ENCODE measurements at regions not wholly inside any gene's neighbourhood (a gene's known extent, or its start where the extent isn't known, plus 50 kb on each side); places are given as distances from the start of the nearest gene placed in this dataset.

DNA sequence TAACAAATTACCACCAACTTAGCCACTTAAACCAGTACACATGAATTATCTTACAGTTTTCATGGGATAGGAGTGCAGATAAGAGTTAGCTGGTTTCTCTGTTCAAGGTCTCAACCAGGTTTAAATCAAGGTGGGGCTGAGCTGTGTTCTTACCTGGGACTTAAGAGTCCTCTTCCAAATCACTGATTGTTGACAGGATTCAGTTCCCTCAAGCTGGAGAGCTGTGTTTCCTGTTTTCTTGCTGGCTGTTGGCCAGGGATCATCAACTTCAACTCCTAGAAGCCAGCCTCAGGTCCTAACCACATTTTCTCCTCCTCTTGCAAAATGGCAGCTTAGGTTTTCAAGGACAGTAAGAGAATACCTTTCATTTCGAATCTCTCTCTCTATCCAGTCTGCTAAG is 123.8 kb upstream of the CHRM3 start:
- no peak for DNase-seq

DNA sequence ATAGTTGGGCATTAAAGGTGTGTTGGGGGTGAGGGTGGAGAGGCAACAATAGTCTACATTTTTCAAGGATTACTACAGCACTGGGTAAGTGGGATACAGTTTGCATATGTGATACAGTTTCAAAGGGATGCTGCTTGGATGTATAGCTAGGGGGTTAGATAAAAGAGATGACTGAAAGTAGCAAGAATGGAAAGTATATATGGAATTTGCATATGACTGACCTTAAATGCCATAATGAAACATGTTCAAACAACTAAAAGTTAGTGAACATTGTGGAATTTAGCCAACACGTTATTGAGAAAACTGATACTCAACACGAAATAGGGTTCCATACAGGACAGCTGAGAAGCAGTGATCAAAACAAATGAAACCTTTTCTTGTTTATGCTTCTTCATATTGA is 124.8 kb upstream of the CHRM3 start:
- DNase-seq = no peak

DNA sequence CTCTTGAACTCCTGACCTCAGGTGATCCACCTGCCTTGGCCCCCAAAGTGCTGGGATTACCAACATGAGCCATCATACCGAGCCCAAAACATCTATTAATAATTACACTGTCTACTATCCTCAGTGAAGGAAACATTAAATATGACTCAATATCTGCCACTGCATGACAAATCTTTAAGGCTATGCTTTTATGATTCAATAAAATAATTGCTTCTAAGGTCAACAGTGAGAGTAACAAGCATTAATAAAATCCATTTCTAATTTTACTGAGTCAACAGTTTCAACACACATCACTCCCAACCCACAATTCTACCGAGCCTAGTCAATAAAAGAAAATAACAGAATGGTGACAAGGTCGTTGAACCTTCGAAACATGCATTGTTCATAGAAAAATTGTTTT is 125.5 kb upstream of the CHRM3 start:
- DNase-seq = no peak

DNA sequence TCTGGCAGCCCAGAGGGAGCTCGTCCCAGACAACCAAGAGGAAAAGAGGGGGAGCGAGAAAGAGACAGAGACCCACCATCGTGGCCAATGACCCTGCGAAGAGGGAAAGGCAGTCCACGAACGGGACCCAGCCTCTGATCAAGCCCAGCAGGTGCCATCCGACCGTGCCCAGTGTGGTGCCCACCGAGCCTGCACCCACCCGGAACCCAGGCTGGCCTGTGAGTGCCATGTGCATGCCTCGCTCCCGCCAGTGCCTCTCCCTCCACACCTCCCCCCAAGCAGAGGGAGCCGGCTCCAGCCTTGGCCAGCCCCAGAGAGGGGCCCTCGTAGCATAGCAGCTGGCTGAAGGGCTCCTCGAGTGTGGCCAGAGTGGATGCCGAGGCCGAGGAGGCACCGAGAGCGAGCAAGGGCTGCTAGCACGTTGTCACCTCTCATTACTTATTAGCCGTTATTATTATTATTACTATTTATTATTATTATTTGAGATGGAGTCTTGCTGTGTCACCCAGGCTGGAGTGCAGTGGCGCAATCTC is 130.7 kb upstream of the CHRM3 start:
- DNase-seq = no peak

DNA sequence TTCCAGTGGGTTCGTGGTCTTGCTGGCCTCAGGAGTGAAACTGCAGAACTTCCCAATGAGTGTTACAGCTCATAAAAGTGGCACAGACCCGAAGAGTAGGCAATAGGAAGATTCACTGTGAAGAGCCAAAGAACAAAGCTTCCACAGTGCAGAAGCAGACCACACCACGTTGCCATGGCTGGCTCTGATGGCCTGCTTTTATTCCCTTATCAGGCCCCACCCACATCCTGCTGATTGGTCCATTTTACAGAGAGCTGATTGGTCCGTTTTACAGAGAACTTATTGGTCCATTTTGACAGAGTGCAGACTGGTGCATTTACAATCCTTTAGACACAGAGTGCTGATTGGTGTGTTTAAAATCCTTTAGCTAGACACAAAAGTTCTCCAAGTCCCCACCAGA is 131.4 kb upstream of the CHRM3 start:
- DNase-seq = no peak

DNA sequence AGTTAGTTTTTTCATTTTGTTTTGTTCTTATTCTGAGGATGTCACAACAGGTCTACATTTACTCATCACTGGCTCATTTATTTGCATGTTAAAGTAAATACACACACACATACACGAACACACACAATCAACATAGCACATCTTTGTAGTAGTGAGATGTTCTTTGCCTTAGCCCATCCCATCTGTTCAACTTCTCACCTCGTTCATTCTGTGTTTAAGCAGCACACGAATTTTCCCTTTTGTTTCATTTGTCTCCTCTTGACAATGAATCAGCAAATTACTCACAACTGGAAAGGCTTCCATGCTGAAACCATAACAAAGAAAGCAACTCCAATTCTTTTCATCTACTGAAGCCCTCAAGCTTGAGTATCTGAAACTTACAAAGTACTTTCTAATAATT is 133.3 kb upstream of the CHRM3 start:
- no peak for DNase-seq

DNA sequence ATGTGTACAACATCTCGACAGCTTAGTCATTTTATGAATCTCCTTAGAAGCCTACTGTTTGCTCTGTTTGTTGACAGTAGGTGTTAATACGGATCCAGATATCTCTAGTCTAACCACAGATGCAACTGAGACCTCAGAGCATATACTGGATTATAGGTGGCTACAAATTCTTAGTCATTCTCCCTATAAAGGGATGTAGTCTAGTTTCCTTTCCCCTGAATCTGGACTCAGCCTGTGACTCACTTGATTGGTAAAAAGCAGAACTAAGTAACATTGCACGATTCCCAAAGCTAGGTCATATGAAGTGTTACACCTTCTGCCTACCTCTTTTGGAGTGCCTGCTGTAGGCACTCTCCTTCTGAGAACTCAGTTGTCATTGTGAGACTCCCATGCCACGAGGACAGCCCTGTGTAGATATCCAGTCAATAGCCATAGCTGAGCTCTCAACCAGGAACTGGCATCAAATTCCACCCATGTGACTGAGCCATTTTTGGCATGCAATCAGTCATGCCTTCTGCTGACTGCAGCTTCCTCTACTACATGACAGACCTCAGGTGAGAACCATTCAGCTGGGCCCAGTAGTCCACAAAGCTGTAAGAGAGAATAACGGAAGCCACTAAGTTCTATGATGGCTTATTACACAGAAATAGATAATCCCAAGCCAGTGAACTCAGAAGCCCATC is 135.9 kb upstream of the CHRM3 start:
- no peak for DNase-seq

DNA sequence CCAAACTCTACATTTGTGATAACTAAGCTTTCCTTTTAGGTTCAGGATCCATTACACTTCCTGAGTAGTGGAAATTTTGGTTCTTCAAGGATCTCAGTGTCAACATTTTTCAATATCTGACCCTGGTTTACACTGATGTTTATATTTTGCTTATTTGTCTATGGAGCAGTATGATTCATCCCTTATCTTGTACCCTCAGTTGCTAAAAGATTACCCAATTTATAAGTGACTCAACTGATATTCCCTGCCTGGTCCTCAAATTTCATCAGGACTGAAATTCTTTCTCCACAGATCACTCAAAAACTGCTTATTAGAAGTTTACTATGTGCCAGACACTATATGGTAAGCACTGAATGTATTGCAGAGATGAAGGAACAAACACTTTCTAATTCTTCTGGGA is 139.1 kb upstream of the CHRM3 start:
- no peak for DNase-seq

DNA sequence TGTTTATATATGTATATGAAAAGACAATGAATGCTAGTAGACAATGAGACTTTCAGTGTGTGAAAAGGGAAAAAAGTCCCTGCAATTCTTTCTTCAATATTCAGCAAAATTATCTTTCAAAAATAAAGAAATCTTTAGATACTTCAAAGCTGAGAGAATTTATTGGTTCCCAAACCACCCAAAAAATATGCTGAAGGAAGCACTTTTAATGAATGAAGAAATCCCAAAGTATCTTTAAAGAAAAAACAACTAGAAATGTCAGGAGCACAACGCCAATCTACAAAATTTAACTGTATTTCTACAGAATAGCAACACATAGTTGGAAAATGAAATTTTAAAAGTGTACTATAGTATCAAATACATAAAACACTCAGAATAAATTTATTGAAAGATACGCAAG is 142.3 kb upstream of the CHRM3 start:
- DNase-seq = no peak

DNA sequence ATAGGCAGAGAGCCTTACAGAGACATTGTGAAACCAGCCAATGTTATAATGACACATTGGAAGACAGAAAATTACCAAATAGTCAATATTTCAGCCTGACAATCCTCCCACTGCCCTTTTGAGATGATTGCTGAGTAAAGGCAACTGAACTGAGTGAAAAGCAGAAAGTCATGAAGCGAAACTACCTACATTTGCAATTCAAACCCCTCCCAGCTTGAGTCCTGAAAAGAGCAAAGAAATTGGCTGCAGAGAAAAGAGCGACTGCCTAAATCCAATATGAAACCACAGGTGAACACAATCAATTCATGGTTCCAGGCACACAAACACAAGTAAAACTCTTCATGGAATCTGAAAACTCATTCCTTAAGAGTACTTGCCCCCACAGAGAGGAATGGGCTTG is 143.4 kb upstream of the CHRM3 start:
- no peak for DNase-seq

DNA sequence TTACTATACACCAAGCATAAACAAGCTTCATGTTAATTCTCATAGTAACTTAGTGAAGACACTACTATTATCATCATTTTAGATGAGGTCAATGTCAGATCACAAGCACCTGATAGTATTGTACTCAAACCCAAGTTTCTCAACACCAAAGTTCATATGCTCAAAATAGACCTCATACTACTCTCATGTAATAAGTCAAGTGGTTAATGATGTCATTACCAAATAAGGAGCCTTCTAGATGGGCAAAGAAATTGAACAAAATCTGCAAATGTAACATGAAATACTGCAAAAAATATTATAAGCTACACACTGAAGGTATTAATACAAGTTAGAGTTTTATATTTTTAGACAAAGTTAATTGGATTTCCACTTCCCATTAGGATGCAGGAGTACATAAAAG is 144.0 kb upstream of the CHRM3 start:
- no peak for DNase-seq

DNA sequence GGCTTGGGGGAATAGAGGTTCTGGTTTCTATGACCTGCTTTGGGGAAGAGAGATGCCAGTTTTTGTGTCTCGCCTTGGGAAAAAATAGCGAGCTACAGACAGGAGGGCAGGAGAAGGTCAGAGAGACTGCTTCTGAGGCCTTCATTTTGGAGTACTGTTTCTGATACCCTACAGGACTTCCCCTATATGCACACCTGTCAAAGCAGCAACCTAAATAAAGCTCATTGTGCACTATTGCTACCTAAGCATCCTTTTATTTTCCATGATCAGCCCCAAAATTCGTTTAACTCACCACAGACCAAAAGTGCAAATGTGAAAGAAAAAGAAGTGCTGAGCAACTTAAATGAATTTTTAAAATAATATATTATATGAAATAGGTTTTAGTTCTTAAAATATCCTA is 145.6 kb upstream of the CHRM3 start:
- DNase-seq = no peak

DNA sequence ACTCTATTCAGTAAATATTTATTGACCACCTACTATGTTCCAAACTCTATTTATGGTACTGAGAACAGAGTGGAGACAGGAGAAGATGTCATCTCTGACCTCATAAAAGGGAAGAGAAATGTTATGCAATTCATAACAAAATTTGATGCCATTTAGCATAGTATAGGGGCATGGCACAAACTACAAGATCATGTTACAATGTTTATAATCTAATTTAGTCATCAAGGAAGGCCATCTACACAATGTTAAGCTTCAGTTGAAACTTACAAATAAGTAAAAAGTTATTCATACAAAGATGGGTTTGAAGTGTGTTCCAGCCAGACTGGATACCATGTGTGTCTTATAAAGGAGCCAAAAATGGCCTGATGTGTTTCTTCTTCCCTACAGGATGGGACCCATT is 146.8 kb upstream of the CHRM3 start:
- DNase-seq = no peak

DNA sequence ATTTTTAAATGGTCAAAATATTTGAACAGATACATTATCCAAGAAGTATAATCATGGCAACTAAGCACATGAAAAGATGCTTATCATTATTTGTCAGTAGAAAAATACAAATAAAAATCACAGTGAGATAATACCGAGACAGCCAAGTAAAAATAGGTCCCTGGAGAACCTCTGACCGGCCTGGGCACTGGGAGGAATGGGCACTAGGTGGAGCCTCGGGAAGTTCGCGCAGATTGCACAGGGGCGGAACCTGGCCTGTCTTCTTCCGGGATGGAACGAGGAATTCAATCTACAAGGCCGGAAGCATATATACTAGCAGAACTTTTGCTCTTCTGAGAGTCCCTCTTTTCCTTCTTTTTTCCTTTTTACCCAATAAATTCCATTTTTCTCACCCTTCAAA is 148.5 kb upstream of the CHRM3 start:
- DNase-seq = no peak

DNA sequence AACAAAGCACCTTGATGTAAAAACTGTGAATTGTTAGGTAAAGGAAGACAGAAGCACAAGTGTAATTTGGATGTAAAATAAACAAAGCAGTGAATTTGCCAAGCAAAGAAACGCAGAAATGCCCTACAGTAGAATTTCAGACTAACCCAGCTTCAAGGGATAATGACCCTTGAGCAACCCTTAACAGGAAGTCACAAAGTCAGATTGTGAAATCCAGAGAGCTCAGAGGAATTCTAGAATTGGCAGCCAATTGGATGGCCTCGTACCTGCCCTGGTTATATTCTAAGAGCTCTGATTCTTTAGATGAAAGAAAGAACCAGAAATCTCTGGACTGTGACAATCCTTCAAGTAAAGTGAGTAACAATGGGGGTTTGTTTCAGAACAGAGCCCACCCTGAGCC is 152.7 kb upstream of the CHRM3 start:
- DNase-seq = no peak

DNA sequence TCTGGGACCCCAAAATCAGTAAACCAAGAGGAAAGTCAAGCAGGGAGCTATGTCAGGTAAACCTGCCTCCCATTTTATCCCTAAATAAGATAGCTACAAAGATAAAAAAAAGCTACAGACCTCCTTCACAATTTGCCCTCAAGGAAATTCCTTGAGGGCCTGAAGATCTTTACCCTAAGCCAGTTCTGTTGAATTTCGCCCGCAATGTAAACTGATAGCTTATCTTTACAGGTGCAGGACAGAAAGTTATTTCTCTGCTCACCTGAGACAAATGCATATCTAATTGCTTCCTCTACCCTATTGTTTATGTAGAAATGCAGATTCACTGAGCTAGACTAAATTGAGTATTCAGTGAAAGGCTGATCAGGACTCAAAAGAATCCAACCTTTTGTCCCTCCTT is 153.4 kb upstream of the CHRM3 start:
- DNase-seq = no peak

DNA sequence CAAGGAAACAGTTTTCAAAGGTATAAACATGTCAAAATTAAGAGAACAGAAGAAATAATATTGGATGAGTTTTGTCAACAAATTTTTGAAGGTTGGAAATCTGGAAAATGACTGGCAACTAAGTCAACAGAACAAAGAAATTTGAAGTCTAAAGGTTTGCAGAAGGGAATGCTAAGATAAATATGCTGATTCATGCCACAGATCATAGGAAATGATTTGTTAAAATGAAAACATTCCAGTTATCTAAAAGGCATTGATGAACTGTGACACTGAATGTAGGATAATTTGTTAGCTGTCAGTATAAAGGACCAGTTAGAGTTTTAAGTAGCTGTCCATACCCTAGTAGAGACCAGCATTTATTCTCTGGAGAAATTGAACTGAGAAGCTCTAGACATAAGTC is 157.9 kb upstream of the CHRM3 start:
- no peak for DNase-seq

DNA sequence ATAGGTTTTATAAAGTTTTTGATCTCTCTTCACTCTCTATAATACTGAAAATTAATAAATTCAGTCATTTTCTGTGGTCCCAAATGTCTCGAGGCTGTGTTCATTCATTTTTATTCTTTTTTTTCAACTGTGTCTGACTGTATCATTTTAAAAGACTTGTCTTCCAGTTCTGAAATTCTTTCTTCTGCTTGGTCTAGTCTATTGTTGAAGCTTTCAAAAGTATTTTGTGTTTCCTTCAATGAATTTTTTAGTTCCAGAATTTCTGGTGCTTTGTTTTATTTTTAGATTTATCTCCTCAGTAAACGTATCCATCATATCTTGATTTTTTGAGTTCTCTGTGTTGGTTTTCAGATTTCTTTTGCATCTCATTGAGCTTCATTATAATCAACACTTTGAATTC is 161.0 kb upstream of the CHRM3 start:
- DNase-seq = no peak

DNA sequence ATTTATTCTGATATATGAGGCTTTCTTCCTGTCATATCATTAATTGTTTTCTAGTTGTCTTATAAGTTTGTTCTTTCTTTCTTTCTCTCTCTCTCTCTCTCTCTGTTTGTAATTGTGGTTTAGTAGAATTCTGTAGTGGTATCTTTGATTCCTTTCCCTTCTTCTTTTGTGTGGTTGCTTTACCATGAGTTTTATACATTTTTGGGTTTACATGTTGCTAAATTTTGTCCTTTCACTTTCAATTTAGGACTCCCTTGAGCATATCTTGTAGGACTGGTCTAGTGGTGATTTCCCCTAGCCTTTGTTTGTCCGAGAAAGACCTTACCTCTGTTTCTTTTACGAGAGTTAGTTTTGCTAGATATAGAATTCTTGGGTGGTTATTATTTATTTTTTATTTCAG is 162.3 kb upstream of the CHRM3 start:
- DNase-seq = no peak

DNA sequence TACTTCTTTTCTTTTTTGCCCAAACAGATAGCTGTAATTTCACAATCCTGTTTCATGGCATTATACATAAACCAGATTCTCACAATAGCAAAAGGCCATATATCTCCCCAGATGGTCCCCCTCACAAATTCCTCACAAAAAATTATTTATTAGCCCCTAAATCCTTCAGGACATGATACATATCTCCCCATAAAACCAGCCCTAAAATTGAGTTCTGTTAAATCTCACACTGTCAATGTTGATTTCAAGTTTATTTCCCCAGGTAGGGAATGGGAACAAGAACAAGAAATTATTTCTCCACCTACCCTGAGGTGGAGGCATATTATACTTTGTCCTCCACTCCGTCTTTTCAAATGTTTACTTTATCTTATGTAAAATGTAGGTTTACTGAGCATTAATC is 163.4 kb upstream of the CHRM3 start:
- no peak for DNase-seq

DNA sequence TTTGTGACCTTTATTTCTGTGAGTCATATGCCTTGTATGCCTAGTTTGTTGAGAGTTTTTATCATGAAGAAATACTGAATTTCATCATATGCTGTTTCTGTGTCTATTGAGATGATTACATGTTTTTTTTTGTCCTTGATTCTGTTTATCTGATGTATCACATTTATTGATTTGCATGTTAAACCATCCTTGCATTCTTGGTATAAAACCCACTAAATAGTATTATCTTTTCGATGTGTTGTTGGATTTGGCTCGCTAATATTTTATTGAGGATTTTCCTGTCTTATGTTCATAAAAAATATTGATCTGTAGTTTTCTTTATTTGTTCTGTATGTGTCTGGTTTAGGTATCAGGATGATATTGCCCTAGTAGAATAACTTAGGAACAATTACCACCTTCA is 164.7 kb upstream of the CHRM3 start:
- DNase-seq = no peak

DNA sequence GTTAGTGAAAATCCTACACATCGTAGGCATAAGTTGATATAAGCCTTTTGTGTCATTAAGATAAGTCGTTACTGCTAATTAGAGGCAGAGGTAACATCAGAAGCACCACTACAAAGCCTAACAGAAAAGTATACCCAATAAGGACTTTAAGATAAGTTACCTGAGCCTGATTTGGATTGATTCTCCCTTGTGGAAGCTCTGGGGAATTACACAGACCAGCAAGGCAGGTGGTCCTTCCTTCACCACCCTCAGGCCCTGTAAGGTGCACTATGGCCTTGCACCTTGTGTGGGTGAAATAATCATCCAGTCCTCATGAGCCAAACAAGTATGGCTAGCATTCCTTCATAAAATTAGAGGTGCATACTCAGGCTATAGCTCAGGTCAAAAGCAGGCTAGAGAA is 166.7 kb upstream of the CHRM3 start:
- DNase-seq = no peak

DNA sequence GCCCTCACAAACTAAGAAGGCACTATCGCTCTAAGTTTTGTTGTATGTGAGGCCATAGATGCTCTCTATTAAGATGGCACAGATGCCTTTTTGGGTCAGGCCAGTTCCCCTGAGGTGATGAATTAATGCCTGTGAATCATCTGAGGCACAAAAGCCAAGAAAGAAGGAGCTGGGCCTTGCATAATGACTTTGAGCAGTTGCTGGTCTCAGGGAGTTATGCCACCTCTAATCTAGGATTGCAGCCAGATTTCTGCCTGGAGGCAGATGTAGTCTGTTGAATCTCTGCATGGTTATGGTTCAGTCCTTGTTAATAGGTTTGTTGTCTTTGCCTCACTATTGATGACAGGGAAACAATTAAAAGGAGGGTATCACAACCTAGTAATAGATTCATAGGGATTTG is 168.1 kb upstream of the CHRM3 start:
- no peak for DNase-seq

DNA sequence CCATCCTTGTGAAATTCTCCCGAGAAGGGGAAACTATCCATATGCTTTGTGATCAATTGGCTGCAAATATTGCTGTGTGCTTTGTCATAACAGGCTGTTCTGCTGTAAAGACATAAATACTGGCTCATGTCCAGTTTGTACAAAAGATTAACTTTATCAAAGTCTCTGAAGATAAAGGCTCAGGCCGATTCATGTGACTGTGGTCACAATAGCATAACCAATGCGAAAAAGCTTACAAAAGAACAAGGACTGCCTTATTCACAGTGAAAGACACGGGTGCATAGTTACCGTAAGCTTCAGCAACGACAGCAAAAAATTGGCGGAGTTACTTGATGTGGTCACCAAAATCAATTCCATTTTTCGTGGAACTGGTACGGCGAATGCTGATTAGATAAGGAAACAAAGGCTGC is 173.6 kb upstream of the CHRM3 start:
- no peak for DNase-seq

DNA sequence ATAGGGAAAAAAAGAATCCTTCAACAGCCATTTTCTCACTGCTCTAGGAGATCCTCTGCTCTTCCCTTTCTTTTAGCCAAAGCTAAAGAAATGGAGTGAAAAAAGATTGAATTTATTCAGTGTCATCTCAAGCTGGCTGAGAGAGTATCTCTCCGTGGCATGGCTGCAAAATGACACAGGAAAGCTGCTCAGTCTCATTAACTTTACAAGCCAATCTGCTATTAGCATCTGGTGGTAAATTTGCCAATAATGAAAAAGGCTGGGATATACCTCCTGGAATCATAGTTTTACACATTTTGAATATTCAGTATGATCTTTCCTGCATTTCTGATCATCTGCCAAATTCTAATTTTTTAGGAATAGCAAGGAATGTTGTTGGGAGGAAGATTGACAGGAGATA is 176.8 kb upstream of the CHRM3 start:
- no peak for DNase-seq

DNA sequence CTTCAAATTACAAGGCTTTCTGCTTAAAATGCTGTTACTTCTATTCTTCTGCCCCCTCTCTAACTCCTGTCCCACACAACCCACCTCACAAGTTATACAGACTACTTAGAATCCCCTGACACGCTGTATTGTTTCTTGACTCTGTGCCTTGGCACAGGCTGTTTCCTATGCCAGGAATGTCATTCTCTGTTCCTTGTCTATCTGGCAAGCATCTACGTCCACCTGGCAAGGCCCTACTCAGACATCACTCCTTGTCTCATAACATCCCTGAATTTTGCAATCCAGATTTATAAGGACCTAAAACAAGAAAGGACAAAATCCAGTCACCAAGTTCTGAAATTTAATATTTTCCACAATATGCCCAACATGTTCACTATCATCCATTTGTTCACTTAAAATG is 182.0 kb upstream of the CHRM3 start:
- DNase-seq = no peak
